GM12878 (cell line): ENCODE measurements at regions not wholly inside any gene's neighbourhood (a gene's known extent, or its start where the extent isn't known, plus 50 kb on each side); places are given as distances from the start of the nearest gene placed in this dataset.

ENCODE experiments used
- ATAC-seq: fragments of 200-7000 bp; cut with Tn5 transposase; 3 replicates; pipeline ENCODE4 v1.9.1; 2020; ENCODE audit warnings: mild to moderate bottlenecking, moderate library complexity
- BruUV-seq: library from RNA; stranded (reverse); fragments of 400-500 nt; replicated peaks from 2 replicates; lab custom pipeline; 2021; lab: Mats Ljungman, UMichigan
- CTCF ChIA-PET: fragments of 300-600 bp; sonication (Branson Sonifier 250); formaldehyde crosslinking; extraction: SDS; loops from one replicate; lab custom pipeline; 2021; ENCODE audit warnings: inconsistent platforms; lab: Yijun Ruan, JAX
- POLR2A ChIA-PET: fragments of 350-600 bp; formaldehyde crosslinking; extraction: SDS; loops from one replicate; lab custom pipeline; 2021; ENCODE audit warnings: inconsistent platforms; lab: Charles Lee
- RAD21 ChIA-PET: fragments of 300-600 bp; sonication (Branson Sonifier 250); formaldehyde crosslinking; loops from one replicate; lab custom pipeline; 2023; ENCODE audit warnings: antibody characterized with exemption; ENCODE audit not compliant: unreplicated experiment; lab: Charles Lee
- SMC1A ChIA-PET: fragments of 300-600 bp; sonication (Branson Sonifier 250); formaldehyde crosslinking; loops from one replicate; lab custom pipeline; 2023; ENCODE audit not compliant: unreplicated experiment, uncharacterized antibody; lab: Charles Lee
- DNase-seq: peaks from one replicate; pipeline ENCODE4 v3.0.0-alpha.2; 2011; ENCODE audit warnings: low read depth, low spot score
- FAIRE-seq: peaks from 3 replicates; lab custom pipeline; 2011; peaks lifted over from hg19 to GRCh38; lab: Jason Lieb, UNC
- H2AFZ ChIP-seq: 2 replicates; pipeline ENCODE4 v1.6.0; 2011; ENCODE audit warnings: low read depth, low read length, control low read depth; ENCODE audit not compliant: control insufficient read depth
- H3K27ac ChIP-seq: 2 replicates; pipeline ENCODE4 v1.5.1; 2011; ENCODE audit warnings: control low read depth; ENCODE audit not compliant: control insufficient read depth, insufficient read depth
- H3K27me3 ChIP-seq, 2 experiments: replicated peaks in 1 of 2; 2 replicates each; pipeline versions ENCODE4 v1.6.0 to v1.6.1; 2011; ENCODE audit warnings: low read length in 1 of 2; ENCODE audit not compliant: control insufficient read depth in 2 of 2, insufficient read depth in 2 of 2
- H3K36me3 ChIP-seq, 2 experiments: 2 replicates each; pipeline ENCODE4 v1.5.1; 2011; ENCODE audit warnings: low read length in 1 of 2; ENCODE audit not compliant: control insufficient read depth in 2 of 2, insufficient read depth in 2 of 2
- H3K4me1 ChIP-seq: 2 replicates; pipeline ENCODE4 v1.6.1; 2011; ENCODE audit warnings: mild to moderate bottlenecking, low read length, moderate library complexity, mixed read lengths; ENCODE audit not compliant: control insufficient read depth, insufficient read depth
- H3K4me2 ChIP-seq: 2 replicates; pipeline ENCODE4 v1.6.0; 2011; ENCODE audit warnings: control low read depth; ENCODE audit not compliant: control insufficient read depth, insufficient read depth
- H3K4me3 ChIP-seq: fragments of 200-600 bp; sonication (generic); 2 replicates; pipeline ENCODE4 v1.5.1; 2016
- H3K79me2 ChIP-seq: 2 replicates; pipeline ENCODE4 v1.6.0; 2011; ENCODE audit warnings: low read length; ENCODE audit not compliant: control insufficient read depth, insufficient read depth
- H3K9ac ChIP-seq: 2 replicates; pipeline ENCODE4 v1.8.0; 2011; ENCODE audit warnings: low read length, control low read depth, mixed read lengths; ENCODE audit not compliant: control insufficient read depth, insufficient read depth
- H3K9me3 ChIP-seq: replicated peaks from 3 replicates; pipeline ENCODE4 v1.5.1; 2011; ENCODE audit warnings: mild to moderate bottlenecking, low read length; ENCODE audit not compliant: control insufficient read depth, insufficient read depth
- H4K20me1 ChIP-seq: 2 replicates; pipeline ENCODE4 v1.6.0; 2011; ENCODE audit not compliant: control insufficient read depth, insufficient read depth
- HDAC2 ChIP-seq: fragments of 200-600 bp; sonication (generic); IDR thresholded peaks from 2 replicates; pipeline ENCODE4 v1.6.1; 2017
- KAT2A ChIP-seq: conservative IDR thresholded peaks from 2 replicates; pipeline ENCODE4 v1.6.1; 2011; ENCODE audit warnings: low read depth, low read length; ENCODE audit not compliant: control insufficient read depth
- NBN ChIP-seq: fragments of 450-650 bp; IDR thresholded peaks from 2 replicates; pipeline ENCODE4 v1.6.1; 2016
- NFIC ChIP-seq: IDR thresholded peaks from 2 replicates; pipeline ENCODE4 v1.6.1; 2012; ENCODE audit warnings: low read depth, mild to moderate bottlenecking, inconsistent platforms, low read length, moderate library complexity
- NKRF ChIP-seq: fragments of 450-650 bp; conservative IDR thresholded peaks from 2 replicates; pipeline ENCODE4 v1.6.1; 2017; ENCODE audit warnings: mild to moderate bottlenecking, moderate library complexity
- NR2C1 ChIP-seq: fragments of 450-650 bp; IDR thresholded peaks from 2 replicates; pipeline ENCODE4 v1.6.1; 2017; ENCODE audit warnings: antibody characterized with exemption, mild to moderate bottlenecking, moderate library complexity
- NRF1 ChIP-seq: conservative IDR thresholded peaks from 2 replicates; pipeline ENCODE4 v1.6.1; 2011; ENCODE audit warnings: mild to moderate bottlenecking, low read depth, low read length, improper control_type of control experiment
- RAD21 ChIP-seq: IDR thresholded peaks from 2 replicates; pipeline ENCODE4 v1.6.1; 2011; ENCODE audit warnings: mild to moderate bottlenecking, low read depth, low read length, moderate library complexity; ENCODE audit not compliant: insufficient read depth
- SMC3 ChIP-seq: IDR thresholded peaks from 2 replicates; pipeline ENCODE4 v1.6.1; 2011; ENCODE audit warnings: low read length, improper control_type of control experiment, borderline replicate concordance
- SPI1 ChIP-seq: IDR thresholded peaks from 2 replicates; pipeline ENCODE4 v1.6.1; 2011; ENCODE audit warnings: low read depth, mild to moderate bottlenecking, low read length, moderate library complexity, borderline replicate concordance; ENCODE audit not compliant: insufficient read depth
- SREBF2 ChIP-seq: IDR thresholded peaks from 2 replicates; pipeline ENCODE4 v1.6.1; 2012; ENCODE audit warnings: mild to moderate bottlenecking, low read length
- TCF7 ChIP-seq: IDR thresholded peaks from 2 replicates; pipeline ENCODE4 v1.6.1; 2014; ENCODE audit warnings: antibody characterized with exemption, borderline replicate concordance
- ZNF24 ChIP-seq: fragments of 450-650 bp; IDR thresholded peaks from 2 replicates; pipeline ENCODE4 v1.6.1; 2017; ENCODE audit warnings: antibody characterized with exemption, mild to moderate bottlenecking
- WGBS: methylation state at CpG from one replicate; pipeline ENCODE4 v1.1.6; 2016; ENCODE audit warnings: low lambda C conversion rate; ENCODE audit not compliant: insufficient replicate concordance, insufficient coverage; ENCODE audit errors: missing lambda C conversion rate; 5-methylcytosine and 5-hydroxymethylcytosine counted together
- in situ Hi-C: fragments of 300-500 bp; cut with MboI; formaldehyde crosslinking; loops from 9 replicates; pipeline ENCODE4 v1.14.3; 2018; ENCODE audit warnings: mixed read lengths
- intact Hi-C: fragments of 100-400 bp; cut with micrococcal nuclease; formaldehyde crosslinking; loops from one replicate; pipeline ENCODE4 v1.14.2; 2022; ENCODE audit not compliant: unreplicated experiment
- TF ChIP-seq, protein P1 (sequence below): fragments of 450-650 bp; IDR thresholded peaks from 2 replicates; pipeline ENCODE4 v1.6.1; 2016; ENCODE audit warnings: mild to moderate bottlenecking
- TF ChIP-seq, protein P2 (sequence below): IDR thresholded peaks from 2 replicates; pipeline ENCODE4 v1.6.1; 2012; ENCODE audit warnings: low read length, inconsistent platforms

- no peak for TF ChIP-seq NRF1
- TF ChIP-seq SPI1: no peak
- TF ChIP-seq, protein P1, sequence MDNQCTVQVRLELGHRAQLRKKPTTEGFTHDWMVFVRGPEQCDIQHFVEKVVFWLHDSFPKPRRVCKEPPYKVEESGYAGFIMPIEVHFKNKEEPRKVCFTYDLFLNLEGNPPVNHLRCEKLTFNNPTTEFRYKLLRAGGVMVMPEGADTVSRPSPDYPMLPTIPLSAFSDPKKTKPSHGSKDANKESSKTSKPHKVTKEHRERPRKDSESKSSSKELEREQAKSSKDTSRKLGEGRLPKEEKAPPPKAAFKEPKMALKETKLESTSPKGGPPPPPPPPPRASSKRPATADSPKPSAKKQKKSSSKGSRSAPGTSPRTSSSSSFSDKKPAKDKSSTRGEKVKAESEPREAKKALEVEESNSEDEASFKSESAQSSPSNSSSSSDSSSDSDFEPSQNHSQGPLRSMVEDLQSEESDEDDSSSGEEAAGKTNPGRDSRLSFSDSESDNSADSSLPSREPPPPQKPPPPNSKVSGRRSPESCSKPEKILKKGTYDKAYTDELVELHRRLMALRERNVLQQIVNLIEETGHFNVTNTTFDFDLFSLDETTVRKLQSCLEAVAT: no peak
- TF ChIP-seq ZNF24: no peak
- no peak for TF ChIP-seq NBN
- TF ChIP-seq SREBF2: no peak
- TF ChIP-seq NKRF: no peak
- TF ChIP-seq HDAC2: no peak
- TF ChIP-seq, protein P2, sequence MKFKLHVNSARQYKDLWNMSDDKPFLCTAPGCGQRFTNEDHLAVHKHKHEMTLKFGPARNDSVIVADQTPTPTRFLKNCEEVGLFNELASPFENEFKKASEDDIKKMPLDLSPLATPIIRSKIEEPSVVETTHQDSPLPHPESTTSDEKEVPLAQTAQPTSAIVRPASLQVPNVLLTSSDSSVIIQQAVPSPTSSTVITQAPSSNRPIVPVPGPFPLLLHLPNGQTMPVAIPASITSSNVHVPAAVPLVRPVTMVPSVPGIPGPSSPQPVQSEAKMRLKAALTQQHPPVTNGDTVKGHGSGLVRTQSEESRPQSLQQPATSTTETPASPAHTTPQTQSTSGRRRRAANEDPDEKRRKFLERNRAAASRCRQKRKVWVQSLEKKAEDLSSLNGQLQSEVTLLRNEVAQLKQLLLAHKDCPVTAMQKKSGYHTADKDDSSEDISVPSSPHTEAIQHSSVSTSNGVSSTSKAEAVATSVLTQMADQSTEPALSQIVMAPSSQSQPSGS: no peak
- no peak for TF ChIP-seq TCF7
- no peak for TF ChIP-seq RAD21
- TF ChIP-seq NR2C1: no peak
- no peak for TF ChIP-seq KAT2A
- no peak for TF ChIP-seq NFIC
- no peak for TF ChIP-seq SMC3
- in situ Hi-C loops: no loop called here
Measured at GRCh38 chr3:145355206-145355605, 805.8 kb downstream of the PLOD2 start.

More at GRCh38 chr3:145355206-145355605, 805.8 kb downstream of the PLOD2 start:
- Histone ChIP-seq H3K27me3 (no peaks in the 10 kb centered on the region), H3K9me3 (no peaks in the 10 kb centered on the region; the same call in 2 of the 3 replicates), H3K4me3 (no peak overlapping the region), H3K36me3 (no peaks in the 10 kb centered on the region), H3K27ac (no peak overlapping the region), H3K4me1 (no peaks in the 10 kb centered on the region), H3K79me2 (no peaks in the 10 kb centered on the region), H4K20me1 (no peaks in the 10 kb centered on the region), H2AFZ (no peak overlapping the region), H3K4me2 (no peak overlapping the region), H3K9ac (no peak overlapping the region)
- DNase-seq (no peak), ATAC-seq (no peak), FAIRE-seq (no peak)
- ChIA-PET POLR2A (no interaction called here), SMC1A (no interaction called here), CTCF (no interaction called here), RAD21 (no interaction called here)
- WGBS: 40% methylated on average over 4 of the region's 4 CpGs
- intact Hi-C loops: no loop called here
- no TSS peak for BruUV-seq
